Calu3 (cell line): ENCODE measurements at regions not wholly inside any gene's neighbourhood (a gene's known extent, or its start where the extent isn't known, plus 50 kb on each side); places are given as distances from the start of the nearest gene placed in this dataset.

Source experiments
- BruUV-seq: library from RNA; stranded (reverse); fragments of 400-500 nt; replicated peaks from 2 replicates; lab custom pipeline; 2021; lab: Mats Ljungman, UMichigan
- CTCF ChIA-PET: fragments of 300-600 bp; sonication (Branson Sonifier 250); formaldehyde crosslinking; loops from one replicate; lab custom pipeline; 2022; ENCODE audit warnings: antibody characterized with exemption; lab: Charles Lee
- DNase-seq: peaks from one replicate; pipeline ENCODE4 v3.0.0; 2022
- H3K27ac Mint-ChIP-seq: one replicate; pipeline ENCODE4 v1.8.0; 2022; ENCODE audit warnings: mixed read lengths; ENCODE audit not compliant: unreplicated experiment
- H3K27me3 Mint-ChIP-seq: one replicate; pipeline ENCODE4 v1.8.0; 2022; ENCODE audit warnings: mixed read lengths; ENCODE audit not compliant: unreplicated experiment
- H3K36me3 Mint-ChIP-seq: one replicate; pipeline ENCODE4 v1.8.0; 2022; ENCODE audit warnings: mild to moderate bottlenecking, moderate library complexity, mixed read lengths; ENCODE audit not compliant: insufficient read depth, unreplicated experiment
- H3K4me1 Mint-ChIP-seq: one replicate; pipeline ENCODE4 v1.8.0; 2022; ENCODE audit warnings: mild to moderate bottlenecking, low read depth, mixed read lengths; ENCODE audit not compliant: unreplicated experiment
- H3K4me3 Mint-ChIP-seq: one replicate; pipeline ENCODE4 v1.8.0; 2022; ENCODE audit warnings: mild to moderate bottlenecking, low read depth, moderate library complexity, mixed read lengths; ENCODE audit not compliant: unreplicated experiment
- H3K9me3 Mint-ChIP-seq: one replicate; pipeline ENCODE4 v1.8.0; 2022; ENCODE audit warnings: low read depth, mixed read lengths; ENCODE audit not compliant: unreplicated experiment
- intact Hi-C: fragments of 100-400 bp; cut with micrococcal nuclease; formaldehyde crosslinking; loops from one replicate; pipeline ENCODE4 v1.10.0; 2022; ENCODE audit not compliant: unreplicated experiment
- TF ChIP-seq, protein P1 (sequence below): fragments of 200-600 bp; IDR thresholded peaks from one replicate; pipeline ENCODE4 v1.8.0; 2022; ENCODE audit warnings: antibody characterized with exemption; ENCODE audit not compliant: unreplicated experiment

DNA sequence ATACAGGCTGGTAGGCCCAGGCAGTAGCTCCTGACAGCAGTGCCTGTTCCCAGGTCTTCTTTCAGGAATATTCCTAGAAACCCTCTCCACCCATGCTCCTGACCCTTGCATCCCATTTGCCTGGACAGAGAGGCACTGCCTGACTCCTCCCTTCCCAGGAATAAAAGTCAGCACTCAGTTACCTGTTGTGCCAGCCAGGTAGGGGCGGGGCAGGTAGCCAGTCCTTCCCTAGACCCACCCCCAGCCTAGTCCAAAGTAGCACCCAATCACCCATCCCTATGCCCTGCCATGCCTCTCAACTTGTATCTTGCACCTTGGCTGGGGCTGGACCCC, 129.9 kb downstream of the MRPL14 start:
- no peaks in the 10 kb centered on the region for H3K27me3 Mint-ChIP-seq
- peaks cover 73% of the 10 kb centered on the region for H3K4me1 Mint-ChIP-seq
- TF ChIP-seq, protein P1, sequence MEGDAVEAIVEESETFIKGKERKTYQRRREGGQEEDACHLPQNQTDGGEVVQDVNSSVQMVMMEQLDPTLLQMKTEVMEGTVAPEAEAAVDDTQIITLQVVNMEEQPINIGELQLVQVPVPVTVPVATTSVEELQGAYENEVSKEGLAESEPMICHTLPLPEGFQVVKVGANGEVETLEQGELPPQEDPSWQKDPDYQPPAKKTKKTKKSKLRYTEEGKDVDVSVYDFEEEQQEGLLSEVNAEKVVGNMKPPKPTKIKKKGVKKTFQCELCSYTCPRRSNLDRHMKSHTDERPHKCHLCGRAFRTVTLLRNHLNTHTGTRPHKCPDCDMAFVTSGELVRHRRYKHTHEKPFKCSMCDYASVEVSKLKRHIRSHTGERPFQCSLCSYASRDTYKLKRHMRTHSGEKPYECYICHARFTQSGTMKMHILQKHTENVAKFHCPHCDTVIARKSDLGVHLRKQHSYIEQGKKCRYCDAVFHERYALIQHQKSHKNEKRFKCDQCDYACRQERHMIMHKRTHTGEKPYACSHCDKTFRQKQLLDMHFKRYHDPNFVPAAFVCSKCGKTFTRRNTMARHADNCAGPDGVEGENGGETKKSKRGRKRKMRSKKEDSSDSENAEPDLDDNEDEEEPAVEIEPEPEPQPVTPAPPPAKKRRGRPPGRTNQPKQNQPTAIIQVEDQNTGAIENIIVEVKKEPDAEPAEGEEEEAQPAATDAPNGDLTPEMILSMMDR = no peak
- H3K4me3 Mint-ChIP-seq = no peak overlapping the region
- intact Hi-C loops = no loop called here
- no peak for DNase-seq
- no peaks in the 10 kb centered on the region for H3K9me3 Mint-ChIP-seq
- H3K36me3 Mint-ChIP-seq = peaks cover 42% of the 10 kb centered on the region
- no TSS peak for BruUV-seq
- peak overlapping the region; percentile 32 for H3K27ac Mint-ChIP-seq
- CTCF ChIA-PET = interaction anchor here (1.0 kb wide), 1 partner anchor 12 kb away, joined by 3 read pairs; no protein-coding TSS in a partner anchor

DNA sequence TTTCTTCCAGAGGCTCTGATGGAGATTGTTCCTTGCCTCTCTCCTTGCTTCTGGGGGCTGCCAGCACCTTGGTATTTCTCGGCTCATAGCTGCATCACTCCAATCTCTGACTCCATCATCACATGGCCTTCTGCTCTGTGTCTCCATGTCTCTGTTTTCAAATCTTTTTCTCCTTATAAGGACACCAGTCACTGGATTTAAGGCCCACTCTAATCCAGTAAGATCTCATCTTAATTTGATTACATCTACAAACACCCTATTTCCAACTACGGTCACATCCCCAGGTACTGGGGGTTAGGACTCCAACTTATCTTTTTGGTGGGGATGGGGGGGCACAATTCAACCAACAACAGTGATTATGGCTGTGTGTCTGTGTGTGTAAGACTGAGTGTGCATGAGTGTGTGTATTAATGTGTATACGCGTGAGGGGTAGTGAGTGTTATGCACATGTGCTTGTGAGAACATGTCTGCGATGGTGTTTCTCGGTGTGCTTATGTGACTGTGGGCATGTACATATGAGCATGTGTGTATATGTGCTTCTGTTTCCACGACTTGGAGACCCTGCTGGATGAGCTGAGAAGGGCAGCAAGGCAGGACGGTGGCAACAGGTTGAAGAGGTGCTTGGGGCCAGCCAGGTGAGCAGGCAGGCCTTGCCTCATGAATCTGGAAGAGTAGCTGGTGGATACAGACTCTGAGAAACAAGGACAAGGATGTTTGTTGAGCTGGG, 130.5 kb downstream of the MRPL14 start:
- Mint-ChIP-seq H3K9me3 (no peaks in the 10 kb centered on the region), H3K27me3 (no peaks in the 10 kb centered on the region), H3K36me3 (peaks cover 36% of the 10 kb centered on the region), H3K4me3 (no peak overlapping the region), H3K4me1 (peaks cover 77% of the 10 kb centered on the region), H3K27ac (peak overlapping the region; percentile 32)
- intact Hi-C loops = no loop called here
- no TSS peak for BruUV-seq
- CTCF ChIA-PET = interaction anchor here (1.0 to 1.1 kb wide), 2 partner anchors 11 to 56 kb away, joined by 3 to 4 read pairs; no protein-coding TSS in a partner anchor
- no peak for DNase-seq
- TF ChIP-seq, protein P1 = no peak

DNA sequence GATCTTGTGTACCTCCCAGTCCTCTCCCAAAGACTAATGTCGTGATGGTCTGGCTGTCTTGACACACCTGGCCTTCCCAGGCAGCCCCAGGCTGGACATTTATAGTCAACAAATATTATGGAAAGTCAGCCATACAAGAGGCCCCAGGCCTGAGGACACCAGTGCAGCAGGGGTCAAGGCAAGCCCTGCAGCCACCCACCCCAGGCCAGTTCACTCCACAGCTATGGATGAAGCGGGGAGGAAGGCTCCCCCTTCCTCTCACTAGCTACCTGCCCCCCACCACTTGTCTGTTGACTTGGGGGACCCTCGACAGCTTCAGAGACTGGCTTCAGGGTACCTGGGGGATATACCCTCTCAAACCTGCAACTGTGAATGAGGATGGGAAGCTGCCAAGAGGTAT, 132.1 kb downstream of the MRPL14 start:
- CTCF ChIA-PET = interaction anchor here (2.6 kb wide), 1 partner anchor 68 kb away, joined by 12 read pairs; no protein-coding TSS in a partner anchor
- BruUV-seq = no TSS peak
- peaks cover 20% of the 10 kb centered on the region for H3K36me3 Mint-ChIP-seq
- no peak for DNase-seq
- no peaks in the 10 kb centered on the region for H3K9me3 Mint-ChIP-seq
- intact Hi-C loops = no loop called here
- H3K4me3 Mint-ChIP-seq = no peak overlapping the region
- TF ChIP-seq, protein P1 = no peak
- no peaks in the 10 kb centered on the region for H3K27me3 Mint-ChIP-seq
- no peak overlapping the region for H3K27ac Mint-ChIP-seq
- peaks cover 77% of the 10 kb centered on the region for H3K4me1 Mint-ChIP-seq

DNA sequence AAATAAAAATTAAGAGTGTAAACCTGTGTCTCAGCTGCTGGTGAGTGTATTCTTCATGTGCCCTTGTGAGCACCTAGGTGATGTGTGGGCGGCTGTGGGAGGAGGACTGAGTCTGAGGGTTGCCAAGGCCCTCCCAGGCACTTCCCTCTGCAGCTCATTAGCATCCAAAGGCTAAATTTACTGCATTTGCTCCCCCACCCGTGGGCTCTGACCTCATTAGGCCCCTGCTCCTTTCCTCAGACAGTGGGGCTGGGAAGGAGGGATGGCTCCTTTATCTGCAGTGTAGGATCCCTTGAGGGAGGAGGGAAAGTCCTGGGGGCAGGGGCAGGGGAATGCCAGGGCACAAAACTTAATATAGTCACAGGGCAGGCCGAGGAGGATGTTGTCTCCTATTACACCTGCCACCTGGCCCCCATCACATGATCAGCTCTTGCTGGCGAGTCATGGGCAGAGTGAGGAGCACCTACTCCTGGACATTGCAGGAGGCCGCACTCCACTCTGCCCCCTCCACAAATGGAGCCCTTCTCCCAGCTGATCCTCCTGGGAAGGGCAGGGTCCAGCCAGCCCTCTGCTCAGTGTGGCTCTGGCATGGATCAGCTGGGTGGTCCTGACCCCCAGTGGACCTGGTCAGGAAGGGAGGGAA, 133.2 kb downstream of the MRPL14 start:
- TF ChIP-seq, protein P1 = no peak
- Mint-ChIP-seq H3K36me3 (peaks cover 9% of the 10 kb centered on the region), H3K9me3 (no peaks in the 10 kb centered on the region), H3K4me3 (no peak overlapping the region), H3K27ac (peak overlapping the region; percentile 40), H3K4me1 (peaks cover 77% of the 10 kb centered on the region), H3K27me3 (no peaks in the 10 kb centered on the region)
- no TSS peak for BruUV-seq
- CTCF ChIA-PET = interaction anchor here (0.8 to 2.6 kb wide), 3 partner anchors 25 to 269 kb away, joined by 3 to 12 read pairs (median 3); no protein-coding TSS in a partner anchor
- intact Hi-C loops = no loop called here
- DNase-seq = peak; percentile 73
